Transverse colon (tissue), 1 donor: ENCODE measurements at regions not wholly inside any gene's neighbourhood (a gene's known extent, or its start where the extent isn't known, plus 50 kb on each side); places are given as distances from the start of the nearest gene placed in this dataset.

Experiments used
- EP300 ChIP-seq: sonication (generic); formaldehyde crosslinking; IDR thresholded peaks from one replicate; pipeline ENCODE4 v1.6.1; 2017; ENCODE audit warnings: antibody characterized with exemption, low read depth
- POLR2A ChIP-seq: fragments of 450-650 bp; IDR thresholded peaks from one replicate; pipeline ENCODE4 v1.6.1; 2016; ENCODE audit warnings: antibody characterized with exemption, mild to moderate bottlenecking, moderate library complexity

DNA sequence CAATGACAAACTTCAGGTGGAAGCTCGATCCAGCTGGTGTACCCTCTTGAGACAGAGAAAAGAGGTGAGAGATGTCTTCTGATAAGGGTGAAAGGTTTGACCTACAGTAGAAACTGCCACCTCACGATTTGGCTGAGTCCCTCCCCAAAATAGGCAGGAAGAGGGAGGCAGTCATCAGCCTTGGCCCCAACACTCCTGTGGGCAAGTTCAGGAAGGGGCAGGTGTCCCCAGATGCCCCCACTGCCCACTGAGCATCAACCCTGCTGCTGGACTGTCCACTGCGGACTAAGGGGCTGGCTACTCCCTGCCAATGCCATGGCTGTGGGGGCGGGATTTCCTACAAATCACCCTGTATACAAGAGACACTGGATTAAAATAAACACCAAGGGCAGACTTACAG, 441.4 kb downstream of the BUD13 start:
- TF ChIP-seq EP300 = no peak
- no peak for TF ChIP-seq POLR2A
